ENCODE measurements at regions not wholly inside any gene's neighbourhood (a gene's known extent, or its start where the extent isn't known, plus 50 kb on each side); places are given as distances from the start of the nearest gene placed in this dataset.

GRCh38 chr9:12889402-12890106, 114.7 kb downstream of the LURAP1L start:
- no peak overlapping the region for H3K27ac ChIP-seq
- no peaks in the 10 kb centered on the region for H3K36me3 ChIP-seq (ENCODE audit: insufficient read depth, low read length)
- DNase-seq (ENCODE audit: low read depth, low spot score): no peak
- no peak overlapping the region for H3K9ac ChIP-seq (ENCODE audit: insufficient read length)
- H3K9me3 ChIP-seq (ENCODE audit: low read depth, low read length): no peaks in the 10 kb centered on the region
- H3K4me3 ChIP-seq: no peak overlapping the region
- TF ChIP-seq POLR2AphosphoS5 (IDR thresholded peaks at IDR 0.05; ENCODE audit: borderline replicate concordance, low read depth, low read length) (no peak), EZH2 (IDR thresholded peaks at IDR 0.05) (no peak), FOXP2 (optimal IDR thresholded peaks at IDR 0.05; ENCODE audit: control extremely low read depth, extremely low read length, insufficient read depth) (no peak)

GRCh38 chr9:12891588-12891987, 116.8 kb downstream of the LURAP1L start:
- no peak for DNase-seq (ENCODE audit: low read depth, low spot score)
- TF ChIP-seq POLR2AphosphoS5 (IDR thresholded peaks at IDR 0.05; ENCODE audit: borderline replicate concordance, low read depth, low read length) (no peak), FOXP2 (optimal IDR thresholded peaks at IDR 0.05; ENCODE audit: control extremely low read depth, extremely low read length, insufficient read depth) (no peak), EZH2 (IDR thresholded peaks at IDR 0.05) (no peak)
- Histone ChIP-seq H3K9ac (ENCODE audit: insufficient read length) (no peak overlapping the region), H3K9me3 (ENCODE audit: low read depth, low read length) (no peaks in the 10 kb centered on the region), H3K27ac (no peak overlapping the region), H3K4me3 (no peak overlapping the region), H3K36me3 (ENCODE audit: insufficient read depth, low read length) (no peaks in the 10 kb centered on the region)

GRCh38 chr9:12903316-12903715, 128.5 kb downstream of the LURAP1L start:
- no peak for DNase-seq (ENCODE audit: low read depth, low spot score)
- no peaks in the 10 kb centered on the region for H3K9me3 ChIP-seq (ENCODE audit: low read depth, low read length)

GRCh38 chr9:12904261-12905000, 129.6 kb downstream of the LURAP1L start:
- no peak for TF ChIP-seq EZH2 (IDR thresholded peaks at IDR 0.05)
- TF ChIP-seq FOXP2 (optimal IDR thresholded peaks at IDR 0.05; ENCODE audit: control extremely low read depth, extremely low read length, insufficient read depth): no peak
- no peak for TF ChIP-seq POLR2AphosphoS5 (IDR thresholded peaks at IDR 0.05; ENCODE audit: borderline replicate concordance, low read depth, low read length)
- DNase-seq (ENCODE audit: low read depth, low spot score): no peak
- H3K27ac ChIP-seq: no peak overlapping the region
- H3K4me3 ChIP-seq: no peak overlapping the region
- no peaks in the 10 kb centered on the region for H3K9me3 ChIP-seq (ENCODE audit: low read depth, low read length)
- H3K36me3 ChIP-seq (ENCODE audit: insufficient read depth, low read length): no peaks in the 10 kb centered on the region
- H3K9ac ChIP-seq (ENCODE audit: insufficient read length): no peak overlapping the region

More at GRCh38 chr9:12903316-12903715, 128.5 kb downstream of the LURAP1L start:
- Histone ChIP-seq H3K9ac (ENCODE audit: insufficient read length) (no peak overlapping the region), H3K4me3 (no peak overlapping the region), H3K27ac (no peak overlapping the region), H3K36me3 (ENCODE audit: insufficient read depth, low read length) (no peaks in the 10 kb centered on the region)
- TF ChIP-seq EZH2 (IDR thresholded peaks at IDR 0.05): no peak
- TF ChIP-seq POLR2AphosphoS5 (IDR thresholded peaks at IDR 0.05; ENCODE audit: borderline replicate concordance, low read depth, low read length): no peak
- TF ChIP-seq FOXP2 (optimal IDR thresholded peaks at IDR 0.05; ENCODE audit: control extremely low read depth, extremely low read length, insufficient read depth): no peak

- no peak for DNase-seq (ENCODE audit: low read depth, low spot score)
- no peaks in the 10 kb centered on the region for H3K36me3 ChIP-seq (ENCODE audit: insufficient read depth, low read length)
- no peak overlapping the region for H3K9ac ChIP-seq (ENCODE audit: insufficient read length)
These were observed 131.8 kb downstream of the LURAP1L start for GRCh38 chr9:12906646-12907045.

GRCh38 chr9:12908895-12909294, 134.1 kb downstream of the LURAP1L start:
- Histone ChIP-seq H3K36me3 (ENCODE audit: insufficient read depth, low read length) (no peaks in the 10 kb centered on the region), H3K4me3 (no peak overlapping the region), H3K9ac (ENCODE audit: insufficient read length) (no peak overlapping the region), H3K9me3 (ENCODE audit: low read depth, low read length) (no peaks in the 10 kb centered on the region), H3K27ac (no peak overlapping the region)
- TF ChIP-seq FOXP2 (optimal IDR thresholded peaks at IDR 0.05; ENCODE audit: control extremely low read depth, extremely low read length, insufficient read depth) (no peak), POLR2AphosphoS5 (IDR thresholded peaks at IDR 0.05; ENCODE audit: borderline replicate concordance, low read depth, low read length) (no peak), EZH2 (IDR thresholded peaks at IDR 0.05) (no peak)
- no peak for DNase-seq (ENCODE audit: low read depth, low spot score)

More at GRCh38 chr9:12906646-12907045, 131.8 kb downstream of the LURAP1L start:
- no peaks in the 10 kb centered on the region for H3K9me3 ChIP-seq (ENCODE audit: low read depth, low read length)
- TF ChIP-seq EZH2 (IDR thresholded peaks at IDR 0.05) (no peak), POLR2AphosphoS5 (IDR thresholded peaks at IDR 0.05; ENCODE audit: borderline replicate concordance, low read depth, low read length) (no peak), FOXP2 (optimal IDR thresholded peaks at IDR 0.05; ENCODE audit: control extremely low read depth, extremely low read length, insufficient read depth) (no peak)
- H3K27ac ChIP-seq: no peak overlapping the region
- H3K4me3 ChIP-seq: no peak overlapping the region

- Histone ChIP-seq H3K36me3 (ENCODE audit: insufficient read depth, low read length) (no peaks in the 10 kb centered on the region), H3K9me3 (ENCODE audit: low read depth, low read length) (no peaks in the 10 kb centered on the region), H3K27ac (no peak overlapping the region), H3K4me3 (no peak overlapping the region), H3K9ac (ENCODE audit: insufficient read length) (no peak overlapping the region)
- TF ChIP-seq POLR2AphosphoS5 (IDR thresholded peaks at IDR 0.05; ENCODE audit: borderline replicate concordance, low read depth, low read length) (no peak), FOXP2 (optimal IDR thresholded peaks at IDR 0.05; ENCODE audit: control extremely low read depth, extremely low read length, insufficient read depth) (no peak), EZH2 (IDR thresholded peaks at IDR 0.05) (no peak)
- DNase-seq (ENCODE audit: low read depth, low spot score): no peak
These were observed 140.6 kb downstream of the LURAP1L start for GRCh38 chr9:12915366-12915954.

- H3K4me3 ChIP-seq: no peak overlapping the region
- no peak for TF ChIP-seq POLR2AphosphoS5 (IDR thresholded peaks at IDR 0.05; ENCODE audit: borderline replicate concordance, low read depth, low read length)
- no peak for TF ChIP-seq FOXP2 (optimal IDR thresholded peaks at IDR 0.05; ENCODE audit: control extremely low read depth, extremely low read length, insufficient read depth)
- no peak for TF ChIP-seq EZH2 (IDR thresholded peaks at IDR 0.05)
- no peak overlapping the region for H3K27ac ChIP-seq
- H3K36me3 ChIP-seq (ENCODE audit: insufficient read depth, low read length): no peaks in the 10 kb centered on the region
- no peak for DNase-seq (ENCODE audit: low read depth, low spot score)
- H3K9ac ChIP-seq (ENCODE audit: insufficient read length): no peak overlapping the region
- H3K9me3 ChIP-seq (ENCODE audit: low read depth, low read length): no peaks in the 10 kb centered on the region
These were observed 141.2 kb downstream of the LURAP1L start for GRCh38 chr9:12916042-12916441.

Measured in SK-N-MC (cell line).